Ovary (tissue), 1 donor: ENCODE measurements at regions not wholly inside any gene's neighbourhood (a gene's known extent, or its start where the extent isn't known, plus 50 kb on each side); places are given as distances from the start of the nearest gene placed in this dataset.

Experiments
- EP300 ChIP-seq: sonication (generic); formaldehyde crosslinking; IDR thresholded peaks from one replicate; pipeline ENCODE4 v1.6.1; 2017; ENCODE audit warnings: antibody characterized with exemption
- POLR2A ChIP-seq: fragments of 450-650 bp; IDR thresholded peaks from one replicate; pipeline ENCODE4 v1.6.1; 2017; ENCODE audit warnings: antibody characterized with exemption, mild to moderate bottlenecking, moderate library complexity

- TF ChIP-seq POLR2A (no peak), EP300 (no peak)
These were observed 706.8 kb downstream of the KCNA4 start for GRCh38 chr11:29309992-29310391.
